ENCODE measurements at regions not wholly inside any gene's neighbourhood (a gene's known extent, or its start where the extent isn't known, plus 50 kb on each side); places are given as distances from the start of the nearest gene placed in this dataset.

DNA sequence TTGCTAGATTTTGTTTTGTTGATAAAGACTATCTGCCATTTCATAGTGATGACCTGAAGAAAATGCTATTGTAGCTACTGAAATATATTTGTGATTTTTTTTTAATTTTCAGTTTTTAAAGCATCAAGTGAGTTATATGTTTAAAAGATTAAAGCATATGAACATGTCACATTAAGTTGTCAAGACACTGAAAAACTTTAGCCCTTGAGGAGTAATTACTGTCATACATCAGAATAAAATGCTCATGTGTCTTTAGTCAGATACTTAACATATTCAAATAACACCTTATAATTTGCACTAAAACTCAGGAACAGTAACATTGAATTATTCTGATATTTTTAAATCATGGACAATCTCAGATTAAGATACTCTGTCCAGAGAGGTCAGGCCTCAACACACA is 108.1 kb upstream of the ATXN7L3B start:
- Histone ChIP-seq H3K36me3 (no peaks in the 10 kb centered on the region), H3K27ac (no peak overlapping the region), H3K4me1 (no peaks in the 10 kb centered on the region), H3K27me3 (no peaks in the 10 kb centered on the region), H3K4me3 (no peak overlapping the region), H3K9me3 (no peaks in the 10 kb centered on the region)
- DNase-seq = no peak
- intact Hi-C loops (cut with DNase I) = no loop called here
- no peak for ATAC-seq
- TF ChIP-seq, protein P1, sequence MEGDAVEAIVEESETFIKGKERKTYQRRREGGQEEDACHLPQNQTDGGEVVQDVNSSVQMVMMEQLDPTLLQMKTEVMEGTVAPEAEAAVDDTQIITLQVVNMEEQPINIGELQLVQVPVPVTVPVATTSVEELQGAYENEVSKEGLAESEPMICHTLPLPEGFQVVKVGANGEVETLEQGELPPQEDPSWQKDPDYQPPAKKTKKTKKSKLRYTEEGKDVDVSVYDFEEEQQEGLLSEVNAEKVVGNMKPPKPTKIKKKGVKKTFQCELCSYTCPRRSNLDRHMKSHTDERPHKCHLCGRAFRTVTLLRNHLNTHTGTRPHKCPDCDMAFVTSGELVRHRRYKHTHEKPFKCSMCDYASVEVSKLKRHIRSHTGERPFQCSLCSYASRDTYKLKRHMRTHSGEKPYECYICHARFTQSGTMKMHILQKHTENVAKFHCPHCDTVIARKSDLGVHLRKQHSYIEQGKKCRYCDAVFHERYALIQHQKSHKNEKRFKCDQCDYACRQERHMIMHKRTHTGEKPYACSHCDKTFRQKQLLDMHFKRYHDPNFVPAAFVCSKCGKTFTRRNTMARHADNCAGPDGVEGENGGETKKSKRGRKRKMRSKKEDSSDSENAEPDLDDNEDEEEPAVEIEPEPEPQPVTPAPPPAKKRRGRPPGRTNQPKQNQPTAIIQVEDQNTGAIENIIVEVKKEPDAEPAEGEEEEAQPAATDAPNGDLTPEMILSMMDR (IDR thresholded peaks at IDR 0.05) = no peak

DNA sequence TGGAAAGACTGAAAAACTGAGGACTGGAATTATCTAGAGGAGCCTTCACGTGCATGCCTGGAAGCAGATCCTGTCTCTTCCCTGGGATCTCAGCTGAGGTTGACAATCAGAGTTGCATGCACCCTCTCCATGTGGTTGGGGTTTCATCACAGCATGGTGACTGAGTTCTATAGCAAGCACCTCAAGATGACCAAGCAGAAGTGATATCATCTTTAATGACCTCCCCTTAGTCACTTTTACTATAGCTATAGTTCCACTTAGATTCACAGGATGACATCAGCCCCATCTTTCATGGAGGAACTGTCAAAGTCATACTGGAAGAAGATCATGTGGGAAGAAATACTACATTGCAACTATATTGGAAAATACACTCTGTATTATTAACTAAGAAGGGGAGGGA is 105.8 kb upstream of the ATXN7L3B start:
- no peaks in the 10 kb centered on the region for H3K9me3 ChIP-seq
- DNase-seq (no peak), ATAC-seq (no peak)
- H3K27ac ChIP-seq = no peak overlapping the region
- no peaks in the 10 kb centered on the region for H3K4me1 ChIP-seq
- intact Hi-C loops (cut with DNase I) = no loop called here
- no peaks in the 10 kb centered on the region for H3K27me3 ChIP-seq
- TF ChIP-seq, protein P1 (IDR thresholded peaks at IDR 0.05) = no peak
- H3K4me3 ChIP-seq = no peak overlapping the region
- no peaks in the 10 kb centered on the region for H3K36me3 ChIP-seq

DNA sequence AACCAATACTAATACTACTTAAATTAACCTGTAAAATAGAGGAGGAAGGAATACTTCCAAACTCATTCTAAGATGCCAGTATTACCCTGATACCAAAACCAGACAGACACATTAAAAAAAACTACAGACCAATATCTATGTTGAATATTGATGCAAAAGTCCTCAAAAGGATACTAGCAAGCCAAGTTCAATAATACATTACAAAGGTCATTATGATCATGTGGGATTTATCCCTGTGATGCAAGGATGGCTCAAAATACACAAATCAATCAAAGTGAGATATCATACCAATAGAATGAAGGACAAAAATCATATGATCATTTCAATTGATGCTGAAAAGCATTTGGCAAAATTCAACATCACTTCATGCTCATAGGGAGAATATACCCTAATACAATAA is 97.2 kb upstream of the ATXN7L3B start:
- Histone ChIP-seq H3K36me3 (no peaks in the 10 kb centered on the region), H3K4me1 (no peaks in the 10 kb centered on the region), H3K27me3 (no peaks in the 10 kb centered on the region), H3K4me3 (no peak overlapping the region), H3K9me3 (no peaks in the 10 kb centered on the region), H3K27ac (no peak overlapping the region)
- DNase-seq = no peak
- TF ChIP-seq, protein P1 (IDR thresholded peaks at IDR 0.05) = no peak
- intact Hi-C loops (cut with DNase I) = no loop called here
- no peak for ATAC-seq

DNA sequence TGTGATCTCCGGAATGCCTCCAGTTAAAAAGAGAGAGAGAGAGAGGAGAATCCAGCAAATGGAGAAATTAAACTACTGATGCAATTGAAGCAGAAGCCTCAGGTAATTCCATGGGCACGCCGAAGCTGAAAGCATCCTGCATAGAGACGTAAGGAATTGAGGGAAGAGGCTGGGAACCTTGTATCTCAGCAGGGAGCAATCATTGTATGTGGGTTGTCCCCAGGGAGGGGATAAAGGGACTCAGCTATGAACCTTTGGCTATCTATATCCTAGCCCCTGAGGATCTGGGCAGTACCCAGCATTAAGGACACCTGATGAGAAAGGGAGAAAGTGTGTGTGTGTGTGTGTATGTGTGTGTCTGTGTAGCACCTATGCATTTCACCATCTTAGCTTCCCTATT is 95.8 kb upstream of the ATXN7L3B start:
- no peaks in the 10 kb centered on the region for H3K4me1 ChIP-seq
- no peaks in the 10 kb centered on the region for H3K9me3 ChIP-seq
- TF ChIP-seq, protein P1 (IDR thresholded peaks at IDR 0.05) = no peak
- H3K27ac ChIP-seq = no peak overlapping the region
- H3K4me3 ChIP-seq = no peak overlapping the region
- no peak for ATAC-seq
- H3K27me3 ChIP-seq = no peaks in the 10 kb centered on the region
- DNase-seq = no peak
- intact Hi-C loops (cut with DNase I) = no loop called here
- no peaks in the 10 kb centered on the region for H3K36me3 ChIP-seq

DNA sequence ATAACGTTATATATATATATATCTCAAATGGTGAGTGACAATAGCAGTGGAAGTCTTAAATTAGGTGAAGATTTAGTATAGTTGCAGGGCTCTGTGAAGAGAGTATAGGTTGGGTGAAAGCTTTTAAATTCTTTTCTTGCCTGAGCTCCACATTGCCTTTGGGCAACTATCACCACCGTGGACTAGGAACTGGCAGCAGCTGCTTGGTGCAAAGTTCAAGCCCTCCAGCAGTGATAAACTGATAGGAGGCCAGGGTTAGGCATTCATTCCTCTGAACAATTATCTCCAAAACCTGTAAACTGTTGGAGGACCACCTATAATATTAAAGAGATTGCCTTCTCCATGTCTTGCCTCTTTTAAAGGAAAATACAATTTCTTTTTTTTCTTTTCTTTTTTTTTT is 91.2 kb upstream of the ATXN7L3B start:
- Histone ChIP-seq H3K27me3 (no peaks in the 10 kb centered on the region), H3K4me3 (no peak overlapping the region), H3K36me3 (no peaks in the 10 kb centered on the region), H3K4me1 (no peaks in the 10 kb centered on the region), H3K9me3 (no peaks in the 10 kb centered on the region), H3K27ac (no peak overlapping the region)
- intact Hi-C loops (cut with DNase I) = no loop called here
- TF ChIP-seq, protein P1 (IDR thresholded peaks at IDR 0.05) = no peak
- ATAC-seq (no peak), DNase-seq (no peak)
